GM19240 (cell line): ENCODE measurements at regions not wholly inside any gene's neighbourhood (a gene's known extent, or its start where the extent isn't known, plus 50 kb on each side); places are given as distances from the start of the nearest gene placed in this dataset.

Experiments used
- DNase-seq: peaks from one replicate; pipeline ENCODE4 v3.0.0; 2011; ENCODE audit warnings: low spot score; ENCODE audit not compliant: insufficient read length

GRCh38 chr3:194832346-194833104 is 146.8 kb downstream of the FAM43A start:
- no peak for DNase-seq

- DNase-seq: no peak
These were observed 147.6 kb downstream of the FAM43A start for GRCh38 chr3:194833114-194833910.

GRCh38 chr3:194836661-194837060 is 151.0 kb downstream of the FAM43A start:
- no peak for DNase-seq

- no peak for DNase-seq
These were observed 151.9 kb downstream of the FAM43A start for GRCh38 chr3:194837457-194838127.

- DNase-seq: no peak
These were observed 152.6 kb downstream of the FAM43A start for GRCh38 chr3:194838236-194838635.

GRCh38 chr3:194840661-194841514 is 155.2 kb downstream of the FAM43A start:
- no peak for DNase-seq

- DNase-seq: no peak
These were observed 155.8 kb downstream of the FAM43A start for GRCh38 chr3:194841515-194841841.

- DNase-seq: no peak
These were observed 157.9 kb downstream of the FAM43A start for GRCh38 chr3:194843556-194843955.

GRCh38 chr3:194844046-194844445 is 158.4 kb downstream of the FAM43A start:
- DNase-seq: no peak

GRCh38 chr3:194849166-194849875 is 163.6 kb downstream of the FAM43A start:
- no peak for DNase-seq

GRCh38 chr3:194851254-194851653 is 165.6 kb downstream of the FAM43A start:
- DNase-seq: no peak

GRCh38 chr3:194851941-194852340 is 166.3 kb downstream of the FAM43A start:
- DNase-seq: no peak

- DNase-seq: no peak
These were observed 166.7 kb downstream of the FAM43A start for GRCh38 chr3:194852345-194852744.

- no peak for DNase-seq
These were observed 167.3 kb downstream of the FAM43A start for GRCh38 chr3:194852831-194853508.

GRCh38 chr3:194854206-194854605 is 168.5 kb downstream of the FAM43A start:
- DNase-seq: no peak

- no peak for DNase-seq
These were observed 169.1 kb downstream of the FAM43A start for GRCh38 chr3:194854659-194855390.

- DNase-seq: no peak
These were observed 170.6 kb downstream of the FAM43A start for GRCh38 chr3:194856296-194856695.

- DNase-seq: no peak
These were observed 171.9 kb downstream of the FAM43A start for GRCh38 chr3:194857469-194858113.

GRCh38 chr3:194858382-194858781 is 172.7 kb downstream of the FAM43A start:
- no peak for DNase-seq
